ENCODE measurements at regions not wholly inside any gene's neighbourhood (a gene's known extent, or its start where the extent isn't known, plus 50 kb on each side); places are given as distances from the start of the nearest gene placed in this dataset.
A peak's percentile ranks its signal among the peaks of the same experiment; 100 is the strongest.

- DNase-seq (no peak), ATAC-seq (no peak)
- Mint-ChIP-seq H3K9me3 (peaks cover 0 to 27% (median 9%) of the 10 kb centered on the region in 9 donors), H3K4me3 (peak overlapping the region in 1 of 10 donors; percentile 29), H3K27ac (no peak overlapping the region), H3K27me3 (peaks cover 5 to 38% (median 15%) of the 10 kb centered on the region in 5 donors), H3K4me1 (no peaks in the 10 kb centered on the region), H3K36me3 (peaks cover 0 to 15% (median 0%) of the 10 kb centered on the region in 3 donors)
- POLR2A ChIA-PET, result no interaction called here
Measured at GRCh38 chr22:27431081-27431480, 370.5 kb downstream of the MN1 start.

GRCh38 chr22:27431896-27432295 lies 369.7 kb downstream of the MN1 start:
- H3K36me3 Mint-ChIP-seq, result peaks cover 0 to 15% (median 0%) of the 10 kb centered on the region in 3 donors
- DNase-seq (no peak), ATAC-seq (no peak)
- H3K27me3 Mint-ChIP-seq, result peaks cover 9 to 38% (median 15%) of the 10 kb centered on the region in 5 donors
- no peaks in the 10 kb centered on the region for H3K4me1 Mint-ChIP-seq
- no peak overlapping the region for H3K27ac Mint-ChIP-seq
- H3K9me3 Mint-ChIP-seq, result peaks cover 0 to 27% (median 9%) of the 10 kb centered on the region in 9 donors
- POLR2A ChIA-PET, result no interaction called here
- H3K4me3 Mint-ChIP-seq, result no peak overlapping the region

GRCh38 chr22:27433099-27433498 lies 368.5 kb downstream of the MN1 start:
- H3K36me3 Mint-ChIP-seq, result peaks cover 0 to 11% (median 0%) of the 10 kb centered on the region in 3 donors
- no peak for ATAC-seq
- H3K9me3 Mint-ChIP-seq, result peaks cover 0 to 20% (median 5%) of the 10 kb centered on the region in 9 donors
- H3K27me3 Mint-ChIP-seq, result peaks cover 9 to 30% (median 14%) of the 10 kb centered on the region in 5 donors
- no peak for DNase-seq
- no peak overlapping the region for H3K27ac Mint-ChIP-seq
- H3K4me3 Mint-ChIP-seq, result no peak overlapping the region
- POLR2A ChIA-PET, result no interaction called here
- H3K4me1 Mint-ChIP-seq, result no peaks in the 10 kb centered on the region

- Mint-ChIP-seq H3K27ac (no peak overlapping the region), H3K9me3 (peaks cover 0 to 18% (median 3%) of the 10 kb centered on the region in 9 donors), H3K36me3 (peaks cover 0 to 11% (median 0%) of the 10 kb centered on the region in 3 donors), H3K27me3 (peaks cover 7 to 25% (median 12%) of the 10 kb centered on the region in 5 donors), H3K4me1 (no peaks in the 10 kb centered on the region), H3K4me3 (peak overlapping the region in 1 of 10 donors; percentile 41)
- DNase-seq, result no peak
- ATAC-seq, result no peak
- POLR2A ChIA-PET, result no interaction called here
Measured at GRCh38 chr22:27433585-27434190, 367.9 kb downstream of the MN1 start.

- DNase-seq (no peak), ATAC-seq (no peak)
- Mint-ChIP-seq H3K36me3 (peaks cover 0 to 11% (median 0%) of the 10 kb centered on the region in 3 donors), H3K9me3 (peaks cover 0 to 14% (median 3%) of the 10 kb centered on the region in 9 donors), H3K27me3 (peaks cover 7 to 24% (median 11%) of the 10 kb centered on the region in 5 donors), H3K4me1 (no peaks in the 10 kb centered on the region), H3K27ac (no peak overlapping the region), H3K4me3 (no peak overlapping the region)
- POLR2A ChIA-PET, result no interaction called here
Measured at GRCh38 chr22:27434898-27435297, 366.7 kb downstream of the MN1 start.

- ATAC-seq, result no peak
- Mint-ChIP-seq H3K27ac (no peak overlapping the region), H3K36me3 (peaks cover 0 to 6% (median 0%) of the 10 kb centered on the region in 3 donors), H3K4me3 (no peak overlapping the region), H3K27me3 (peaks cover 5 to 24% (median 12%) of the 10 kb centered on the region in 5 donors), H3K4me1 (peaks cover 0 to 3% (median 0%) of the 10 kb centered on the region in 4 donors), H3K9me3 (peaks cover 0 to 10% (median 3%) of the 10 kb centered on the region in 9 donors)
- POLR2A ChIA-PET, result no interaction called here
- DNase-seq, result no peak
Measured at GRCh38 chr22:27435844-27436576, 365.5 kb downstream of the MN1 start.

- peaks cover 5 to 24% (median 12%) of the 10 kb centered on the region in 5 donors for H3K27me3 Mint-ChIP-seq
- H3K9me3 Mint-ChIP-seq, result peaks cover 0 to 10% (median 3%) of the 10 kb centered on the region in 9 donors
- H3K36me3 Mint-ChIP-seq, result peaks cover 0 to 6% (median 0%) of the 10 kb centered on the region in 3 donors
- peaks cover 0 to 3% (median 0%) of the 10 kb centered on the region in 4 donors for H3K4me1 Mint-ChIP-seq
- ATAC-seq (no peak), DNase-seq (no peak)
- no peak overlapping the region for H3K4me3 Mint-ChIP-seq
- H3K27ac Mint-ChIP-seq, result no peak overlapping the region
- POLR2A ChIA-PET, result no interaction called here
Measured at GRCh38 chr22:27436591-27436990, 365.0 kb downstream of the MN1 start.

GRCh38 chr22:27437570-27437969 lies 364.0 kb downstream of the MN1 start:
- peaks cover 0 to 5% (median 0%) of the 10 kb centered on the region in 9 donors for H3K9me3 Mint-ChIP-seq
- H3K4me3 Mint-ChIP-seq, result no peak overlapping the region
- H3K27me3 Mint-ChIP-seq, result peaks cover 5 to 22% (median 11%) of the 10 kb centered on the region in 5 donors
- POLR2A ChIA-PET, result no interaction called here
- ATAC-seq (no peak), DNase-seq (no peak)
- H3K27ac Mint-ChIP-seq, result no peak overlapping the region
- peaks cover 0 to 3% (median 0%) of the 10 kb centered on the region in 4 donors for H3K4me1 Mint-ChIP-seq
- H3K36me3 Mint-ChIP-seq, result peaks cover 0 to 3% (median 0%) of the 10 kb centered on the region in 3 donors

- Mint-ChIP-seq H3K4me1 (peaks cover 0 to 3% (median 0%) of the 10 kb centered on the region in 4 donors), H3K4me3 (no peak overlapping the region), H3K9me3 (no peaks in the 10 kb centered on the region), H3K27me3 (peaks cover 5 to 20% (median 11%) of the 10 kb centered on the region in 5 donors), H3K27ac (peak overlapping the region in 1 of 10 donors; percentile 44), H3K36me3 (no peaks in the 10 kb centered on the region)
- ATAC-seq (no peak), DNase-seq (no peak)
- POLR2A ChIA-PET, result no interaction called here
Measured at GRCh38 chr22:27438271-27438980, 363.1 kb downstream of the MN1 start.

- Mint-ChIP-seq H3K36me3 (no peaks in the 10 kb centered on the region), H3K27me3 (peaks cover 5 to 18% (median 13%) of the 10 kb centered on the region in 5 donors), H3K4me1 (peaks cover 0 to 3% (median 0%) of the 10 kb centered on the region in 4 donors), H3K9me3 (no peaks in the 10 kb centered on the region), H3K4me3 (no peak overlapping the region), H3K27ac (no peak overlapping the region)
- POLR2A ChIA-PET, result no interaction called here
- DNase-seq (no peak), ATAC-seq (no peak)
Measured at GRCh38 chr22:27439131-27439530, 362.4 kb downstream of the MN1 start.

- Mint-ChIP-seq H3K4me1 (peaks cover 0 to 3% (median 0%) of the 10 kb centered on the region in 4 donors), H3K36me3 (no peaks in the 10 kb centered on the region), H3K27ac (no peak overlapping the region), H3K9me3 (no peaks in the 10 kb centered on the region), H3K4me3 (no peak overlapping the region), H3K27me3 (peaks cover 5 to 15% (median 11%) of the 10 kb centered on the region in 5 donors)
- no peak for DNase-seq
- ATAC-seq, result no peak
- POLR2A ChIA-PET, result no interaction called here
Measured at GRCh38 chr22:27440304-27440865, 361.2 kb downstream of the MN1 start.

- Mint-ChIP-seq H3K27ac (peak overlapping the region in 1 of 10 donors; percentile 40), H3K9me3 (no peaks in the 10 kb centered on the region), H3K36me3 (no peaks in the 10 kb centered on the region), H3K4me3 (no peak overlapping the region), H3K27me3 (peaks cover 2 to 15% (median 10%) of the 10 kb centered on the region in 5 donors), H3K4me1 (peaks cover 0 to 3% (median 0%) of the 10 kb centered on the region in 4 donors)
- POLR2A ChIA-PET, result no interaction called here
- DNase-seq (no peak), ATAC-seq (no peak)
Measured at GRCh38 chr22:27441706-27442475, 359.7 kb downstream of the MN1 start.

Data from naive thymus-derived CD8-positive, alpha-beta T cell (primary cell).